22Rv1 (cell line): ENCODE measurements at regions not wholly inside any gene's neighbourhood (a gene's known extent, or its start where the extent isn't known, plus 50 kb on each side); places are given as distances from the start of the nearest gene placed in this dataset.

ENCODE experiments used
- ZFX ChIP-seq: fragments of 450-650 bp; IDR thresholded peaks from 2 replicates; pipeline ENCODE4 v1.6.1; 2017; ENCODE audit warnings: antibody characterized with exemption, borderline replicate concordance
- TF ChIP-seq, protein P1 (sequence below): fragments of 450-650 bp; IDR thresholded peaks from 2 replicates; pipeline ENCODE4 v1.5.1; 2017; ENCODE audit warnings: mild to moderate bottlenecking

DNA sequence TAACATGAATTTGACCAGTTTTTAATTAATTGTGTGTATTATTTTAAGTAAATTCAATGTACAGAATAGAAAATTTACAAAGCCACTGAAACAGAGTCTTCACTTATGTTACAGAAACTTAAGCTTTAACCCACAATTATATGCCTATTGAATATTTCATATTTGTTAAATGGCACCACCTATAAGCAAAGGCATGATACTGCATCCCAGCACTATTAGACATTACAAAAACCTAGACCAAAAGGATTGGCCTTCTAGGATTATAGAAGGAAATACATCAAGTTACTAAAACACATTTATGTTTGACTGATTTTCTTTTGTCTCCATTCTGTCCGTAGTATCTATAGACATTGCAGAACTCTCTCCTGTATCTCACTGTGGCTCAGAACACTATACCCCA is 578.1 kb downstream of the AJAP1 start:
- TF ChIP-seq, protein P1, sequence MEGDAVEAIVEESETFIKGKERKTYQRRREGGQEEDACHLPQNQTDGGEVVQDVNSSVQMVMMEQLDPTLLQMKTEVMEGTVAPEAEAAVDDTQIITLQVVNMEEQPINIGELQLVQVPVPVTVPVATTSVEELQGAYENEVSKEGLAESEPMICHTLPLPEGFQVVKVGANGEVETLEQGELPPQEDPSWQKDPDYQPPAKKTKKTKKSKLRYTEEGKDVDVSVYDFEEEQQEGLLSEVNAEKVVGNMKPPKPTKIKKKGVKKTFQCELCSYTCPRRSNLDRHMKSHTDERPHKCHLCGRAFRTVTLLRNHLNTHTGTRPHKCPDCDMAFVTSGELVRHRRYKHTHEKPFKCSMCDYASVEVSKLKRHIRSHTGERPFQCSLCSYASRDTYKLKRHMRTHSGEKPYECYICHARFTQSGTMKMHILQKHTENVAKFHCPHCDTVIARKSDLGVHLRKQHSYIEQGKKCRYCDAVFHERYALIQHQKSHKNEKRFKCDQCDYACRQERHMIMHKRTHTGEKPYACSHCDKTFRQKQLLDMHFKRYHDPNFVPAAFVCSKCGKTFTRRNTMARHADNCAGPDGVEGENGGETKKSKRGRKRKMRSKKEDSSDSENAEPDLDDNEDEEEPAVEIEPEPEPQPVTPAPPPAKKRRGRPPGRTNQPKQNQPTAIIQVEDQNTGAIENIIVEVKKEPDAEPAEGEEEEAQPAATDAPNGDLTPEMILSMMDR, result no peak
- TF ChIP-seq ZFX, result no peak
